Upper lobe of left lung (tissue), 6 donors: ENCODE measurements at regions not wholly inside any gene's neighbourhood (a gene's known extent, or its start where the extent isn't known, plus 50 kb on each side); places are given as distances from the start of the nearest gene placed in this dataset.

Source experiments
- ATAC-seq, 2 donors: fragments of 200-7000 bp; cut with Tn5 transposase; one replicate each; pipeline ENCODE4 v1.9.1; 2022; ENCODE audit warnings: mild to moderate bottlenecking in 2 of 2, moderate library complexity in 2 of 2; ENCODE audit not compliant: low FRiP score in 2 of 2
- DNase-seq, 2 donors: peaks; one replicate each; pipeline ENCODE4 v3.0.0-alpha.2; 2019 to 2020
- H3K27ac ChIP-seq, 4 donors: fragments of 200-600 bp; sonication (generic); one replicate each; pipeline ENCODE4 v1.5.1; 2016 to 2019
- H3K27me3 ChIP-seq, 4 donors: fragments of 200-600 bp; sonication (generic); one replicate each; pipeline ENCODE4 v1.5.1; 2017 to 2019
- H3K36me3 ChIP-seq, 4 donors: fragments of 200-600 bp; sonication (generic); one replicate each; pipeline ENCODE4 v1.5.1; 2016 to 2019
- H3K4me1 ChIP-seq, 4 donors: fragments of 200-600 bp; sonication (generic); one replicate each; pipeline ENCODE4 v1.5.1; 2018 to 2019
- H3K4me3 ChIP-seq, 4 donors: fragments of 200-600 bp; sonication (generic); one replicate each; pipeline ENCODE4 v1.5.1; 2017 to 2019; ENCODE audit warnings: mild to moderate bottlenecking in 2 of 4, moderate library complexity in 1 of 4
- H3K9me3 ChIP-seq, 4 donors: fragments of 200-600 bp; sonication (generic); one replicate each; pipeline ENCODE4 v1.5.1; 2018 to 2019
- CTCF ChIP-seq, 6 experiments: fragments of 450-650 bp in 4 of 6; fragments of 200-600 bp in 2 of 6; sonication (generic) in 2 of 6; IDR thresholded peaks; one replicate each; pipeline ENCODE4 v1.5.1; 2016 to 2019; ENCODE audit warnings: antibody characterized with exemption in 6 of 6
- EP300 ChIP-seq, 4 donors: sonication (generic); formaldehyde crosslinking; IDR thresholded peaks; one replicate each; pipeline ENCODE4 v1.5.1; 2017; ENCODE audit warnings: antibody characterized with exemption in 4 of 4, control low read depth in 2 of 4
- POLR2A ChIP-seq, 4 donors: fragments of 450-650 bp; IDR thresholded peaks; one replicate each; pipeline ENCODE4 v1.5.1; 2016 to 2017; ENCODE audit warnings: antibody characterized with exemption in 4 of 4, mild to moderate bottlenecking in 2 of 4
- POLR2AphosphoS5 ChIP-seq, 2 donors: sonication (generic); formaldehyde crosslinking; IDR thresholded peaks; one replicate each; pipeline ENCODE4 v1.5.1; 2017; ENCODE audit warnings: antibody characterized with exemption in 2 of 2
- WGBS, 2 donors: methylation state at CpG; one replicate each; pipeline ENCODE4 v1.1.5; 2017 to 2018; 5-methylcytosine and 5-hydroxymethylcytosine counted together
- donor health status: DM: no; HTN: no; CAD: no; lungs with moderate emphysema.
- donor health status: DM: no; HTN: yes; CAD: no; lungs with severe emphysema.

GRCh38 chr3:107877936-107878335 is 212.9 kb downstream of the CD47 start:
- no peak for ATAC-seq
- Histone ChIP-seq H3K27ac (no peak overlapping the region), H3K4me1 (no peaks in the 10 kb centered on the region), H3K36me3 (no peaks in the 10 kb centered on the region), H3K4me3 (no peak overlapping the region), H3K27me3 (no peaks in the 10 kb centered on the region), H3K9me3 (no peaks in the 10 kb centered on the region)
- no peak for DNase-seq
- WGBS, 2 donors: 83 to 88% methylated on average over 5 to 6 of the region's 6 CpGs
- TF ChIP-seq EP300 (IDR thresholded peaks at IDR 0.05) (no peak), CTCF (IDR thresholded peaks at IDR 0.05) (no peak), POLR2A (IDR thresholded peaks at IDR 0.05) (no peak), POLR2AphosphoS5 (IDR thresholded peaks at IDR 0.05) (no peak)

GRCh38 chr3:107870943-107871638 is 219.7 kb downstream of the CD47 start:
- WGBS, 2 donors: 77 to 79% methylated on average over 2 of the region's 2 CpGs
- H3K27me3 ChIP-seq: no peaks in the 10 kb centered on the region
- H3K4me3 ChIP-seq: no peak overlapping the region
- H3K36me3 ChIP-seq: no peaks in the 10 kb centered on the region
- no peak for DNase-seq
- no peak for ATAC-seq
- TF ChIP-seq EP300 (IDR thresholded peaks at IDR 0.05) (no peak), POLR2A (IDR thresholded peaks at IDR 0.05) (no peak), POLR2AphosphoS5 (IDR thresholded peaks at IDR 0.05) (no peak), CTCF (IDR thresholded peaks at IDR 0.05) (no peak)
- H3K9me3 ChIP-seq: no peaks in the 10 kb centered on the region
- H3K27ac ChIP-seq: no peak overlapping the region
- H3K4me1 ChIP-seq: no peaks in the 10 kb centered on the region

GRCh38 chr3:107870096-107870495 is 220.7 kb downstream of the CD47 start:
- 61 to 83% methylated on average over 1 of the region's 1 CpG for WGBS, 2 donors
- ATAC-seq: no peak
- Histone ChIP-seq H3K9me3 (no peaks in the 10 kb centered on the region), H3K4me1 (no peaks in the 10 kb centered on the region), H3K36me3 (no peaks in the 10 kb centered on the region), H3K4me3 (no peak overlapping the region), H3K27ac (no peak overlapping the region), H3K27me3 (no peaks in the 10 kb centered on the region)
- no peak for DNase-seq
- TF ChIP-seq CTCF (IDR thresholded peaks at IDR 0.05): no peak
- no peak for TF ChIP-seq POLR2A (IDR thresholded peaks at IDR 0.05)
- no peak for TF ChIP-seq EP300 (IDR thresholded peaks at IDR 0.05)
- no peak for TF ChIP-seq POLR2AphosphoS5 (IDR thresholded peaks at IDR 0.05)

GRCh38 chr3:107868449-107868848 is 222.4 kb downstream of the CD47 start:
- TF ChIP-seq POLR2AphosphoS5 (IDR thresholded peaks at IDR 0.05) (no peak), CTCF (IDR thresholded peaks at IDR 0.05) (no peak), POLR2A (IDR thresholded peaks at IDR 0.05) (no peak), EP300 (IDR thresholded peaks at IDR 0.05) (no peak)
- no peaks in the 10 kb centered on the region for H3K4me1 ChIP-seq
- H3K9me3 ChIP-seq: no peaks in the 10 kb centered on the region
- no peak for ATAC-seq
- no peak overlapping the region for H3K4me3 ChIP-seq
- no peaks in the 10 kb centered on the region for H3K36me3 ChIP-seq
- no peaks in the 10 kb centered on the region for H3K27me3 ChIP-seq
- no peak for DNase-seq
- H3K27ac ChIP-seq: no peak overlapping the region

GRCh38 chr3:107861904-107862303 is 228.9 kb downstream of the CD47 start:
- DNase-seq (no peak), ATAC-seq (no peak)
- Histone ChIP-seq H3K36me3 (no peaks in the 10 kb centered on the region), H3K9me3 (no peaks in the 10 kb centered on the region), H3K27ac (no peak overlapping the region), H3K4me1 (no peaks in the 10 kb centered on the region), H3K27me3 (no peaks in the 10 kb centered on the region), H3K4me3 (no peak overlapping the region)
- WGBS, 2 donors: 18 to 22% methylated on average over 3 of the region's 3 CpGs
- no peak for TF ChIP-seq POLR2A (IDR thresholded peaks at IDR 0.05)
- TF ChIP-seq CTCF (IDR thresholded peaks at IDR 0.05): no peak
- TF ChIP-seq EP300 (IDR thresholded peaks at IDR 0.05): no peak
- no peak for TF ChIP-seq POLR2AphosphoS5 (IDR thresholded peaks at IDR 0.05)
